HG02610 (cell line): ENCODE measurements at regions not wholly inside any gene's neighbourhood (a gene's known extent, or its start where the extent isn't known, plus 50 kb on each side); places are given as distances from the start of the nearest gene placed in this dataset.

Experiments used
- ATAC-seq: cut with Tn5 transposase; IDR thresholded peaks from one replicate; pipeline ENCODE4 v1.9.1; 2021; ENCODE audit warnings: mild to moderate bottlenecking, moderate library complexity; ENCODE audit not compliant: unreplicated experiment

DNA sequence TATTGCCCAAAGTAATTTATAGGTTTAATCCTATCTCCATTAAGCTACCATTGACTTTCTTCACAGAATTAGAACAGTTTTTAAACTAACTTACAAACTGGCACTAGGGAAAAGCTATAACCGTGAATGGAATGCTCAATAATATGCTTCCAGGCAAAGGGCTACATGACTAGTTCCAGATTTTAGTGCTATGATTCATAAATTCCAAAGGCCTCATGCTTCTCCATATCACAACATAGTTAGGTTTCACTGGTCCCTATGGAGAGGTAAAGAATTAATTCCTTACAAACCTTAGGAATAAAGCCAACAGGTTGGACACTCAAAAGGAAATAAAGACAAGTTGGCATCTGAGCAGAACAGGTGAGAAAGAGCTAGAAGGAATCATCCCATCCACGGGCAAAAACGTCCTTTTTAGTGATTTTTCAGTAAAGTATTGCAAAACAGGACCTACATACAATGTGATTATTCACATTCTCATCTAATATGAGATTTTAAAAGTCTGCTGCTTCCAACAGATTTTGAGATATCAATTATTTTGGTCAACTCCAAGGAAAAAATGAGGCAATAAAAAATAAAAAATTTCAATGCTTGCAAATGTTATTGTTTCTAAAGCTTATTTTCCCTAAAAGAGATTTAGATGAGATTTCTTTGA lies 97.0 kb upstream of the TARS1 start:
- no peak for ATAC-seq

GRCh38 chr5:33346534-33346933 lies 94.2 kb upstream of the TARS1 start:
- peak; percentile 62 for ATAC-seq

DNA sequence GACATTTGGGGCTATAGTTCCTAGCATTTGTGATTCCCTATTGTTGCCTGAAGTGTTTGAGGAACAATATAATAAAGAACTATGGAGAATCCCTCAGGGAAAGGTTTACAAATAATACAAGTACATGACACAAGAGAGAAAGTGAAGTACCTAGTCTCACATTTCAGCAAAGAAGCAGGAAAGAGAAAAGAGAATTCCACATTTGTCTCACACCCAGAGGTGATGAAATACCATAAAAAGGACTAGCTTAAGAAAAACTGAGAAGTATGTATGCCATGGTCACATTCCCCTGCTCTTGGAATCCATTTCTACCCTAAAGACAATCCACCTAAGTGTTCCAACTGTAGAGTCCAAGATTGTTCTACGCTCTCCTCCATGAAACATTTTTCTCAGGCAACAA lies 79.0 kb upstream of the TARS1 start:
- no peak for ATAC-seq

DNA sequence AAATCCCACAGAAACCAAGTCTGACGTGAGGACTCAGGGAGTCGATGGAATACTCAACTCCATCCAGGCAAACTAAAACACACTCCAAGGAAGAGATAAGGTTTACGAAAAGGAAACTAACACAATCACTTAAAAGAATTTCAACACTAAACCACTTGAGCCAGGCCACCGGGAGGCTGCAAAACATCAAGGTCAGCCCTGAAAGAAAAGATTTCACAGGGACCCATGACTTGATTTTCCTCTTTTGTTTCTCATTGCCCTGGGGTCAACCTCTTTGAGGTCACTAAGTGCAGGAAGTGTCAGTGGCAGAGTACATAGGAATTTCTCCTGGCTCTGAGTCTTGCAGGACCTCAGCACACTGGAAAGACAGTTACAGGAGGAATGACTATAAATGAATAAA lies 77.8 kb upstream of the TARS1 start:
- no peak for ATAC-seq

GRCh38 chr5:33363537-33363936 lies 77.2 kb upstream of the TARS1 start:
- no peak for ATAC-seq

DNA sequence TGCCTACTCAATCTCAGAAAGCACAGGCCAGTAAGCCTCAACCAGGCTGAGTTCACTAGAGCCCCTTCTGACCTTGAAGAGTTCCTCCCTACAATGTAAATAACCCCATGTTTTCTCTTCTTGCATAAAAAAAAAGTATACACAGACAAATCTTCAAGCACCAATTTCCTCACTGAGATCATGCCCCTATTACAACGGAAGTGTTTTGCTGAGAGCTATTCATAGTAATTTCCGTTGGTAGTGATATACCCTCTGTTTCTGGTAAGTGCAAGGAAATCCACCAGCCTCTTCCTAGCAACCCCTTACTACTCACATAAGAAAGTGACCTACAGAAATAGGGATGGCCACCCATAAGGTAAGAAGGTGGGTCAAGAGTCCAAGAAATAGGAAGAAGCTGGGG lies 76.4 kb upstream of the TARS1 start:
- ATAC-seq, result no peak

- ATAC-seq, result no peak
These were observed 73.3 kb upstream of the TARS1 start for GRCh38 chr5:33367416-33367815.

GRCh38 chr5:33369485-33370465 lies 71.0 kb upstream of the TARS1 start:
- no peak for ATAC-seq

- ATAC-seq, result no peak
These were observed 70.3 kb upstream of the TARS1 start for GRCh38 chr5:33370466-33370859.

DNA sequence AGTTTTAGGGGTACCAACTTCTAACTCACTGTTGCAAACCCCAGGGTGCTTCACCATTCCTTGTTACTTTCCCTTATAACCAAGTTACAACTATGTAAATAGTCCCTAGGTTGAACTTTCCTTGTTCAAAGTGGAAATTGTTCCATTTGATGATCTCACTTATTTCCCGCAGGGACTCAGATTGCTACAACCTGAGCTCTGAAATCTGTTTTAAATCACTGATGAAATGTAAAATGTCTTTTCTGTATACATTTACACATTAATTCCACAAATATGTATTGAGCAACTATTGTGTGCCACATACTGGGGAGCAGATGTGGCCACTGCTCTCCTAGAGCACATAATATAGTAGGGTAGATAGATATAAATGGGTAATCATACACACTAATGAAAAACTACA lies 69.1 kb upstream of the TARS1 start:
- no peak for ATAC-seq

DNA sequence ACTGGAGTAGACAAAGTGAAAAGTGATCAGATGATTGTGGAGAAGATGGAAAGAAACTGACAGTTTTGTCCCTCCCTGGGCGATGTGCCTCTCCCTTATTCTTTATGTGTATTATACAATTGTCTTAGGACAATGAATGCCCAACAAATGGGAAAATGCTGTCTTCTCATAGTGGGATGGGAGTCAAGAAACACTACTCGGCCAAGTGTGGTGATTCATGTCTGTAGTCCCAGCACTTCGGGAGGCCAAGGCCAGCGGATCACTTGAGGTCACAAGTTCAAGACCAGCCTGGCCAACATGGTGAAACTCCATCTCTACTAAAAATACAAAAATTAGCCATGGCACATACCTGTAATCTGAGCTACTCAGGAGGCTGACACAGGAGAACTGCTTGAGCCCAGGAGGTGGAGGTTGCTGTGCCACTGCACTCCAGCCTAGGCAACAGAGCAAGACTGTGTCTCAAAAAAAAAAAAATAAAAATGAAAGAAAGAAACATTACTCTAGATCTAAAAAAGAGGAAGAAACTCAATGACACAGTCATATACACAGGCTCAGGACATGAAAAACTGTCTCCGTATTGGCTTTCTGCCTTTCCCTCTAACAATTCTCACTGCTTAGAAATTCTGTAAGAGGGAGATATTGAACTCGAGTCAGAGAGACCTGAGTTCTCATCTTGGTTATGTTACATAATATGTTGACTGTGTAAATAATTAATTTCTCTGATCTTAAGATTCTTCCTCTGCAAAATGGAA lies 67.9 kb upstream of the TARS1 start:
- ATAC-seq, result no peak

DNA sequence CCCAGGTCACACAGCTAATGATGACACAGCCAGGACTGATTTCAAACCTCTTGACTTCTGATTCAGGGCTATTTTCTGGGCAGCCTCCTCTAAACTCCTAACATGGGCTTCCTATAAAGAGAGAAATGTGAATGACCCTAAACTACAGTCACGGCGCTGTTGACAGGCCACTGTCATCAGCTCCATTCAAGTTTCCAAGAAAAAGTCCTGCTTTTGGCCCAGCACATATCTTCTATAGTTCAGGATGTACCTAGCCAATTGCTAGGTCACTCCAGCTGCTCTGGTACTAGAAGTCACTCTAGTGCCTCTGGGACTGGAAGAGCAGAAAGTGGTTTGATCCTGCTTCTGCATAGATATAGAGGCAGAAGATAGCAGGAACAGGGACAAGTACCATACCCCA lies 64.9 kb upstream of the TARS1 start:
- no peak for ATAC-seq

DNA sequence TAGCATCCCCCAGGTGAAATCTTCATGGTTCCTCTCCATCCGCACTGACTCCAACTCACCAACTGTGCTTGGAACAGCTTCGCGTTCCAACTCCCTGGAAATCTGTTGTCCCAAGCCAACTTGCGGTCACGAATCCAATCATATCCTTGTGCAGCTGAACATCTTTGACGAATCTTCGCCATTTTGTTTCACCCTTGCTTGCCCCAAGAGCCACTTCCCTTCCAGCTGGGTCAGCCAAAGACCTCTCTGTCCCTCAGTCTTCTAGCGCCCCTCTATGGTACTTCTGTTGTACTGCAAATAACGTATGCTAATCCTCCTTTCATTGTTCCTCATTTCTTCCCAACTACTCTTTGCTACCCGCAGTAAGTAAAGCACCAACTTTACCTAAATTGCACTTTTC lies 61.0 kb upstream of the TARS1 start:
- no peak for ATAC-seq

GRCh38 chr5:33381243-33381642 lies 59.5 kb upstream of the TARS1 start:
- ATAC-seq, result no peak
